ENCODE measurements at regions not wholly inside any gene's neighbourhood (a gene's known extent, or its start where the extent isn't known, plus 50 kb on each side); places are given as distances from the start of the nearest gene placed in this dataset.

DNA sequence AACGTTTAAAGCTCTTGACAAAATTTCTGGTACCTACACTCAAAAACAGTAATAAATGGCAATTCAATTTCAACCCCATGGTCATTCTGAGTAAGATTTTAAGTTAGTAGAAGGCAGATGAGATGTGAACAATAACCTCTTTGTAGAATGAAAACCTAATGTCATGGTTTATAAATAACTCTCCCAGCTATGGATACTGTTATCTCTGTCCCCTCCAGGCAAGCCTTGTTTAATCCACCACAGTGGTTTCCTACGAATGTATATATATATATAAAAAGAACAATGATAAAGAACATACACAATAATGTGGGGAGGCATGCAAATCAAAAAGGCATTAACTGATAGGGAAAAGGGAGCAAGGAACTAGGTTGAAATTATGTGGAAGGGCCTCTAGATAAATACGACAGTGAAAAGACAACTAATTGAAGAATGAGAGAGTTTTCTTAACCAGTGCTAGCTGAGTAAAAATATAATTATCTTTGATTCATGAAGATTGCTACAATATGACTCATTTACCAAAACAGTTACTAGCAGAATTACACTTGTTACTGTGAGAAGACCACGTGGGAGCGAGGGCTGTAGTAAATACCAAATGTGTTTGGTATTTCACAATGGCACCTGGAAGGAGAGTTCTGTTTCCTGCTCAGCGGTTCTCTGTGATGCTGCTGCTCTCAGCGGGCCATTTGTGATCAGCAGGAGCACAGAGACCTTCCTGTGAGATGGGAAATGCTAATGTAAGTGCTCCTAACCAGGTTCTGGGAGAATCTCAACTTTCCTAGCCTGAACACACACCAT is 173.7 kb downstream of the MBOAT1 start:
- ATAC-seq (ENCODE audit: low read depth in 2 of 2) = no peak
- Mint-ChIP-seq H3K9me3 (peaks cover 0 to 4% (median 0%) of the 10 kb centered on the region in 7 donors), H3K4me3 (peak overlapping the region in 1 of 8 donors; percentile 23), H3K27me3 (peaks cover 5 to 15% (median 8%) of the 10 kb centered on the region in 3 donors), H3K27ac (no peak overlapping the region), H3K36me3 (no peaks in the 10 kb centered on the region), H3K4me1 (no peaks in the 10 kb centered on the region)
- DNase-seq = no peak

DNA sequence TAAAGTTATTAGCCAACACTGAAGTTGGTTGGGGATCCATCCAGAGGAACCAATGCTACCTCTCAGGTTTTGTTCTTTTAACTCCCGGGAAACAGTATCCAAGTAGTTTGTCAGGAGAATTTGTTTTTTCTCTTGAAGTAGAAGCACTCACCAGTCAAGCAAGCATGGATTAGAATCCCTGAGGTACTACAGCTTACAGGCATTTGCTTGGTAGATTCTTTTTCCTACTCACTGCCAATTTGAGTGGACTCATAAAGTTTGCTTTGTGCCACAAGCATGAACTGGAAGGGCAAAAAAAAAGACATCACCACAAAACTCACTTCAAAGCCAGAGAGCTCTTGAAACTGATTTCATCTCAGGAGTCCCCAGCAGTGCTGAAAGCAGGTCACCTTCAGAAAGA is 167.4 kb downstream of the MBOAT1 start:
- Mint-ChIP-seq H3K9me3 (peaks cover 0 to 2% (median 0%) of the 10 kb centered on the region in 7 donors), H3K4me3 (no peak overlapping the region), H3K27ac (no peak overlapping the region), H3K27me3 (peaks cover 0 to 3% (median 0%) of the 10 kb centered on the region in 3 donors), H3K4me1 (no peaks in the 10 kb centered on the region), H3K36me3 (no peaks in the 10 kb centered on the region)
- no peak for ATAC-seq (ENCODE audit: low read depth in 2 of 2)
- no peak for DNase-seq

All from naive B cell (primary cell).